OCI-LY3 (cell line): ENCODE measurements at regions not wholly inside any gene's neighbourhood (a gene's known extent, or its start where the extent isn't known, plus 50 kb on each side); places are given as distances from the start of the nearest gene placed in this dataset.

Source experiments
- H2AFZ ChIP-seq: fragments of 200-600, 300-600 bp; shearing (Covaris generic); 2 replicates; pipeline ENCODE4 v1.6.0; 2014; ENCODE audit warnings: antibody characterized with exemption, low read depth, low read length
- H3K27ac ChIP-seq: fragments of 200-600, 300-600 bp; sonication (generic); 2 replicates; pipeline ENCODE4 v1.5.1; 2014; ENCODE audit warnings: mild to moderate bottlenecking, low read length, moderate library complexity, mixed read lengths
- H3K27me3 ChIP-seq: fragments of 200-600, 300-600 bp; sonication (generic); 2 replicates; pipeline ENCODE4 v1.6.1; 2014; ENCODE audit warnings: low read depth, low read length, mixed read lengths
- H3K36me3 ChIP-seq: fragments of 200-600, 300-600 bp; sonication (generic); replicated peaks from 2 replicates; pipeline ENCODE3; 2014; ENCODE audit warnings: low read depth, low read length, mixed read lengths
- H3K4me1 ChIP-seq: fragments of 300-600, 200-600 bp; sonication (generic); 2 replicates; pipeline ENCODE4 v1.6.1; 2014; ENCODE audit warnings: low read length, mixed read lengths
- H3K4me2 ChIP-seq: fragments of 200-600, 300-600 bp; sonication (generic); 2 replicates; pipeline ENCODE4 v1.6.1; 2014; ENCODE audit warnings: low read length, mixed read lengths
- H3K4me3 ChIP-seq: fragments of 300-600, 200-600 bp; sonication (generic); 2 replicates; pipeline ENCODE4 v1.5.1; 2014; ENCODE audit warnings: antibody characterized with exemption, mild to moderate bottlenecking, low read length, moderate library complexity
- H3K79me2 ChIP-seq: fragments of 300-600, 200-600 bp; shearing (Covaris generic); 2 replicates; pipeline ENCODE4 v1.6.1; 2014; ENCODE audit warnings: mild to moderate bottlenecking, low read length, mixed read lengths
- H3K9ac ChIP-seq: fragments of 300-600, 200-600 bp; shearing (Covaris generic); 2 replicates; pipeline ENCODE4 v1.6.0; 2014; ENCODE audit warnings: mild to moderate bottlenecking, low read length, moderate library complexity
- H3K9me3 ChIP-seq: fragments of 200-600, 300-600 bp; shearing (Covaris generic); 2 replicates; pipeline ENCODE4 v1.6.1; 2014; ENCODE audit warnings: low read length, mixed read lengths; ENCODE audit not compliant: insufficient read depth
- H4K20me1 ChIP-seq: fragments of 200-600, 300-600 bp; sonication (generic); 2 replicates; pipeline ENCODE4 v1.6.1; 2016; ENCODE audit warnings: low read length, mixed read lengths; ENCODE audit not compliant: insufficient read depth
- EZH2phosphoT487 ChIP-seq: fragments of 200-600 bp; shearing (Covaris generic); IDR thresholded peaks from 2 replicates; pipeline ENCODE4 v1.6.1; 2018; ENCODE audit warnings: antibody characterized with exemption, mixed run types, low read depth
- TF ChIP-seq, protein P1 (sequence below): fragments of 200-600, 300-600 bp; sonication (generic); IDR thresholded peaks from 2 replicates; pipeline ENCODE4 v1.5.1; 2014; ENCODE audit warnings: antibody characterized with exemption, low read length, low read depth

- H4K20me1 ChIP-seq = no peaks in the 10 kb centered on the region
- H3K36me3 ChIP-seq = no peaks in the 10 kb centered on the region
- no peak overlapping the region for H3K4me2 ChIP-seq
- no peaks in the 10 kb centered on the region for H3K27me3 ChIP-seq
- H3K4me3 ChIP-seq = no peak overlapping the region
- no peak overlapping the region for H2AFZ ChIP-seq
- TF ChIP-seq EZH2phosphoT487 = no peak
- TF ChIP-seq, protein P1, sequence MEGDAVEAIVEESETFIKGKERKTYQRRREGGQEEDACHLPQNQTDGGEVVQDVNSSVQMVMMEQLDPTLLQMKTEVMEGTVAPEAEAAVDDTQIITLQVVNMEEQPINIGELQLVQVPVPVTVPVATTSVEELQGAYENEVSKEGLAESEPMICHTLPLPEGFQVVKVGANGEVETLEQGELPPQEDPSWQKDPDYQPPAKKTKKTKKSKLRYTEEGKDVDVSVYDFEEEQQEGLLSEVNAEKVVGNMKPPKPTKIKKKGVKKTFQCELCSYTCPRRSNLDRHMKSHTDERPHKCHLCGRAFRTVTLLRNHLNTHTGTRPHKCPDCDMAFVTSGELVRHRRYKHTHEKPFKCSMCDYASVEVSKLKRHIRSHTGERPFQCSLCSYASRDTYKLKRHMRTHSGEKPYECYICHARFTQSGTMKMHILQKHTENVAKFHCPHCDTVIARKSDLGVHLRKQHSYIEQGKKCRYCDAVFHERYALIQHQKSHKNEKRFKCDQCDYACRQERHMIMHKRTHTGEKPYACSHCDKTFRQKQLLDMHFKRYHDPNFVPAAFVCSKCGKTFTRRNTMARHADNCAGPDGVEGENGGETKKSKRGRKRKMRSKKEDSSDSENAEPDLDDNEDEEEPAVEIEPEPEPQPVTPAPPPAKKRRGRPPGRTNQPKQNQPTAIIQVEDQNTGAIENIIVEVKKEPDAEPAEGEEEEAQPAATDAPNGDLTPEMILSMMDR = no peak
- no peaks in the 10 kb centered on the region for H3K9me3 ChIP-seq
- H3K27ac ChIP-seq = no peak overlapping the region
- no peak overlapping the region for H3K9ac ChIP-seq
- H3K4me1 ChIP-seq = peaks cover 19% of the 10 kb centered on the region
- H3K79me2 ChIP-seq = no peaks in the 10 kb centered on the region
Measured at GRCh38 chr10:121332829-121333765, 265.1 kb downstream of the FGFR2 start.

GRCh38 chr10:121335386-121335925 lies 262.8 kb downstream of the FGFR2 start:
- H3K9ac ChIP-seq = no peak overlapping the region
- no peak overlapping the region for H2AFZ ChIP-seq
- H4K20me1 ChIP-seq = no peaks in the 10 kb centered on the region
- H3K36me3 ChIP-seq = no peaks in the 10 kb centered on the region
- no peak overlapping the region for H3K4me2 ChIP-seq
- peaks cover 29% of the 10 kb centered on the region for H3K4me1 ChIP-seq
- H3K79me2 ChIP-seq = no peaks in the 10 kb centered on the region
- TF ChIP-seq, protein P1 = no peak
- TF ChIP-seq EZH2phosphoT487 = no peak
- no peak overlapping the region for H3K27ac ChIP-seq
- no peaks in the 10 kb centered on the region for H3K27me3 ChIP-seq
- H3K4me3 ChIP-seq = no peak overlapping the region
- no peaks in the 10 kb centered on the region for H3K9me3 ChIP-seq

DNA sequence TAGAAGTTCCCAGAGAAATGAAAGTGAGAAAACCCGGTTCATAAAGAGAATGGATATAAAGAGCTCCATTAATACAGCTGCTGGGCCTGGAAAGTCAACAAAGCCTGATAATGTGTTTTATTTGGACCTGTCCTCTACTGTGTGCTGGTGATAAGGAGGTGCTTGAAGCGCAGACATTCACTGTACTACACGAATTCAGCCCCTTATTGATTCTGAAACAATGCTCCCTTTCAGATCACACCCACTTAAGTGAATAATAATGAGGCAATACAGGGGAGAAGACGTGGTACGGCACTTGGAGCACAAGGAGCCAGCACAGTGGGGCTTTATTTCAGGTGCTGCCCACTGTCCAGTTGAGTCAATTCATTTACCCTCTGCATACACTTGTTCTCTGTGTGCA lies 260.8 kb downstream of the FGFR2 start:
- Histone ChIP-seq H2AFZ (peak overlapping the region; percentile 87), H3K27ac (no peak overlapping the region), H3K79me2 (no peaks in the 10 kb centered on the region), H3K9ac (peak overlapping the region; percentile 28), H3K9me3 (no peaks in the 10 kb centered on the region), H3K4me2 (peak overlapping the region; percentile 72), H3K36me3 (no peaks in the 10 kb centered on the region), H3K4me3 (peak overlapping the region; percentile 52), H4K20me1 (no peaks in the 10 kb centered on the region), H3K4me1 (peaks cover 29% of the 10 kb centered on the region), H3K27me3 (no peaks in the 10 kb centered on the region)
- no peak for TF ChIP-seq EZH2phosphoT487
- TF ChIP-seq, protein P1 = no peak

GRCh38 chr10:121338206-121338980 lies 259.9 kb downstream of the FGFR2 start:
- H3K4me2 ChIP-seq = no peak overlapping the region
- no peaks in the 10 kb centered on the region for H3K79me2 ChIP-seq
- TF ChIP-seq, protein P1 = no peak
- TF ChIP-seq EZH2phosphoT487 = no peak
- peaks cover 29% of the 10 kb centered on the region for H3K4me1 ChIP-seq
- no peak overlapping the region for H3K4me3 ChIP-seq
- no peaks in the 10 kb centered on the region for H3K36me3 ChIP-seq
- no peaks in the 10 kb centered on the region for H4K20me1 ChIP-seq
- no peak overlapping the region for H3K9ac ChIP-seq
- no peak overlapping the region for H3K27ac ChIP-seq
- no peaks in the 10 kb centered on the region for H3K27me3 ChIP-seq
- H3K9me3 ChIP-seq = no peaks in the 10 kb centered on the region
- no peak overlapping the region for H2AFZ ChIP-seq
